Peyer's patch (tissue), 4 donors: ENCODE measurements at regions not wholly inside any gene's neighbourhood (a gene's known extent, or its start where the extent isn't known, plus 50 kb on each side); places are given as distances from the start of the nearest gene placed in this dataset.

Experiments used
- POLR2A ChIP-seq, 2 donors: fragments of 450-650 bp; IDR thresholded peaks; one replicate each; pipeline ENCODE4 v1.5.1; 2017; ENCODE audit warnings: antibody characterized with exemption in 2 of 2, mild to moderate bottlenecking in 2 of 2, moderate library complexity in 2 of 2
- TF ChIP-seq, protein P1 (sequence below), 6 experiments: fragments of 450-650 bp in 4 of 6; fragments of 200-600 bp in 2 of 6; sonication (generic) in 1 of 6; IDR thresholded peaks; one replicate each; pipeline ENCODE4 v1.5.1; 2017 to 2019; ENCODE audit warnings: antibody characterized with exemption in 6 of 6, mild to moderate bottlenecking in 3 of 6, moderate library complexity in 1 of 6

DNA sequence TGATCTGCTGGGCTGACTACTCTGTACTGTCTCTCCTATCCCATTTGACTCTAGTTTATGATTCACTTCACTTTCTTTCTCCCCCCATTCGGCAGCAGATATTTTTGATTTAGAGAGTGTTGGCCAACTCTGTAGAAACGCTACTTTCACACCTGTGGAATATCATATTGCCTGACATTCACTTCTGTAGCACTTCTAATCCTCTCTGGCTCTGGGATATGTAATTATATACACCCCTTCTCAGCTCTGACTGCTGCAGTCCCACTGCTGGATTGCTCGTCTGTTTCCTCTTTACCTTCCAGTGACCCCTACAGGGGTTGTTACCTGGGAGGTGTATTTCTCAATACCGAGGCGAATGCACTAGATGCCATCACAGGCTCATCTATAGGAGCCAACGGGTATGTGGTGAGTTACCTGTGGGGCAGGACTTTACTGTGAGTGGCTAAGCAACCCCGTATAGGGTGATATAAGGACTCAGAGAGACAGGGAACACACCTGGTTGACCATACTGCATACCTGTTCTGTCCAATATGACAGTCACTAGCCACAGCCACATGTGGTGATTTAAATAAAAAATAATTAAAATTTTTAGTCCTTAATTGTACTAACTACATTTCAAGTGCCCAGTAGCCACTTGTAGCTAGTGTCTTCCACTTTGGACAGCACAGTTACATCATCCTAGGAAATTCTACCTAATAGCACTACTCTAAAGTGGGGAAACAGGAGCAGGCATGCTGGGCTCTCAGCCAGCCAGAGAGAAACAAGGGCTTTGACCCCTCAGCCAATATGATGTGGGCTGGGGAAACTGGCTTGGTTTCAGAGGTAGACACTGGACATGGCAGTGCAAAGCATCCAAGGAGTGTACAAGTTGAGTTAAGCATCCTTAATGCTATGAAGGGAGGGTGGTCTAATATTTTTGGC, 95.0 kb downstream of the C12orf75 start:
- TF ChIP-seq, protein P1, sequence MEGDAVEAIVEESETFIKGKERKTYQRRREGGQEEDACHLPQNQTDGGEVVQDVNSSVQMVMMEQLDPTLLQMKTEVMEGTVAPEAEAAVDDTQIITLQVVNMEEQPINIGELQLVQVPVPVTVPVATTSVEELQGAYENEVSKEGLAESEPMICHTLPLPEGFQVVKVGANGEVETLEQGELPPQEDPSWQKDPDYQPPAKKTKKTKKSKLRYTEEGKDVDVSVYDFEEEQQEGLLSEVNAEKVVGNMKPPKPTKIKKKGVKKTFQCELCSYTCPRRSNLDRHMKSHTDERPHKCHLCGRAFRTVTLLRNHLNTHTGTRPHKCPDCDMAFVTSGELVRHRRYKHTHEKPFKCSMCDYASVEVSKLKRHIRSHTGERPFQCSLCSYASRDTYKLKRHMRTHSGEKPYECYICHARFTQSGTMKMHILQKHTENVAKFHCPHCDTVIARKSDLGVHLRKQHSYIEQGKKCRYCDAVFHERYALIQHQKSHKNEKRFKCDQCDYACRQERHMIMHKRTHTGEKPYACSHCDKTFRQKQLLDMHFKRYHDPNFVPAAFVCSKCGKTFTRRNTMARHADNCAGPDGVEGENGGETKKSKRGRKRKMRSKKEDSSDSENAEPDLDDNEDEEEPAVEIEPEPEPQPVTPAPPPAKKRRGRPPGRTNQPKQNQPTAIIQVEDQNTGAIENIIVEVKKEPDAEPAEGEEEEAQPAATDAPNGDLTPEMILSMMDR (IDR thresholded peaks at IDR 0.05) = no peak
- no peak for TF ChIP-seq POLR2A (IDR thresholded peaks at IDR 0.05)
